ENCODE measurements at regions not wholly inside any gene's neighbourhood (a gene's known extent, or its start where the extent isn't known, plus 50 kb on each side); places are given as distances from the start of the nearest gene placed in this dataset.

GRCh38 chr5:130455175-130455574, 550.9 kb downstream of the CHSY3 start:
- no peak for TF ChIP-seq SP1 (CRISPR knock-in tag; conservative IDR thresholded peaks at IDR 0.05)
- TF ChIP-seq CBFB (CRISPR knock-in tag; IDR thresholded peaks at IDR 0.05; ENCODE audit: low read depth) = no peak
- TF ChIP-seq CREB1 (CRISPR knock-in tag; IDR thresholded peaks at IDR 0.05) = no peak
- TF ChIP-seq ZNF232 (CRISPR knock-in tag; IDR thresholded peaks at IDR 0.05) = no peak
- no peak for TF ChIP-seq CTCF (IDR thresholded peaks at IDR 0.05)
